IPS DF 6.9 (cell line): ENCODE measurements at regions not wholly inside any gene's neighbourhood (a gene's known extent, or its start where the extent isn't known, plus 50 kb on each side); places are given as distances from the start of the nearest gene placed in this dataset.

ENCODE experiments used
- DNase-seq: peaks from one replicate; pipeline ENCODE4 v3.0.0-alpha.2; 2013; ENCODE audit warnings: low read depth, low spot score
- H3K27ac ChIP-seq: one replicate; pipeline ENCODE4 v1.5.1; 2013; ENCODE audit warnings: low read length, control low read depth
- H3K27me3 ChIP-seq: 2 replicates; pipeline ENCODE4 v1.6.1; 2013; ENCODE audit warnings: mild to moderate bottlenecking, low read length; ENCODE audit not compliant: control insufficient read depth, insufficient read depth
- H3K36me3 ChIP-seq: 2 replicates; pipeline ENCODE4 v1.6.1; 2013; ENCODE audit warnings: low read length; ENCODE audit not compliant: control insufficient read depth, insufficient read depth
- H3K4me1 ChIP-seq: 2 replicates; pipeline ENCODE4 v1.6.1; 2013; ENCODE audit warnings: low read length; ENCODE audit not compliant: control insufficient read depth, insufficient read depth
- H3K4me3 ChIP-seq: 2 replicates; pipeline ENCODE4 v1.5.1; 2013; ENCODE audit warnings: mild to moderate bottlenecking, low read length
- H3K9me3 ChIP-seq: 2 replicates; pipeline ENCODE4 v1.6.1; 2013; ENCODE audit warnings: low read length, inconsistent platforms; ENCODE audit not compliant: control insufficient read depth, insufficient read depth
- WGBS: extraction: QIAGEN DNeasy Blood & Tissue Kit; methylation state at CpG from one replicate; pipeline ENCODE4 v1.1.7; 2013; ENCODE audit warnings: mixed read lengths, missing lambda C conversion rate; ENCODE audit not compliant: insufficient read length, insufficient coverage; 5-methylcytosine and 5-hydroxymethylcytosine counted together

DNA sequence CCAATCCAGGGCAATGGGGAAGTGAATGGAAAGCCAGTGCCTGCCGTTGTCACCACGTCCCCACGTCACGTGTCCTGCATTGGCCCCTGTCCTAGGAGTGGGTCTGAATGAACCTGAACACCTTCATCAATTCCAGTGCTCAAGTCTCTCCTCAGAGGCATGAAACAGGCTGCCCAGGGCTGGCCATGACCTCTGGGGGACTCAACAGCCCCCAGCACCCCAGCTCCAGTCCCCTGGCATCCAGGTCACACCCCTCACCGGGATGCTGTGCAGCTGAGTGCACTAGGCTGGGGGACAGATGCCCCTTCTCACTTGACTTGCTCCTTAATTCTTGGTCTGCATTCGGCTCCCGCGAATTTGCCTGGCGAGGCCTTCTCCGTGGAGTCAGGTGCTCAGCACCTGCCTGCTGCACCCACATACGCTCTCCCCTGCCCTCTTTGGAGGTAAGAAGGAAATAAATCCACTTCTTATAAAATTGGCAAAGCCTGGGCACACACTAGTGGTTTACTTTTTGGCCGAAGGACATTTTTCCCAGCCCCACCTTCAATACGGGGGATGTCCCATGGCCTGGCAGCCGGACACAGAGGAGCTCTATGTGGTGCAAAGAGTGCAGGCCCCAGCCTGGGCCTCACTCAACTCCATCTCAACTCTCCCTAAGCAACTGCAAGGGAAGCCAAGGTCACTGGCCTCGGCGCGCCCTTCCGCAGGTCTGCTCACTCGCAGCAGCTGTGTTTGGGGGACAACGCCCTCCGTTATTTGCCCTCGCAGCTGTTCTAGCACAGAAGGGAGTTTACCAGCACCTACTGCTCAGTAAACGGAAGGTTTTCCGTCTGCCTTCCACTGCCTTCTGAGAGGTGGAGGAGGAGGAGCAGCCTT lies 77.6 kb upstream of the SHH start:
- no peak overlapping the region for H3K27ac ChIP-seq
- H3K4me1 ChIP-seq = no peaks in the 10 kb centered on the region
- no peak for DNase-seq
- no peaks in the 10 kb centered on the region for H3K27me3 ChIP-seq
- no peak overlapping the region for H3K4me3 ChIP-seq
- H3K9me3 ChIP-seq = peaks cover 25% of the 10 kb centered on the region
- no peaks in the 10 kb centered on the region; the same call in 1 of the 2 replicates for H3K36me3 ChIP-seq
- WGBS = no CpG with 5 or more reads among the region's 24 CpGs

- no peak overlapping the region for H3K4me3 ChIP-seq
- H3K9me3 ChIP-seq = peaks cover 27% of the 10 kb centered on the region
- no peaks in the 10 kb centered on the region for H3K4me1 ChIP-seq
- H3K27me3 ChIP-seq = no peaks in the 10 kb centered on the region
- no peaks in the 10 kb centered on the region; the same call in 1 of the 2 replicates for H3K36me3 ChIP-seq
- no CpG with 5 or more reads among the region's 11 CpGs for WGBS
- no peak for DNase-seq
- H3K27ac ChIP-seq = no peak overlapping the region
Measured at GRCh38 chr7:155887174-155887525, 74.9 kb upstream of the SHH start.

DNA sequence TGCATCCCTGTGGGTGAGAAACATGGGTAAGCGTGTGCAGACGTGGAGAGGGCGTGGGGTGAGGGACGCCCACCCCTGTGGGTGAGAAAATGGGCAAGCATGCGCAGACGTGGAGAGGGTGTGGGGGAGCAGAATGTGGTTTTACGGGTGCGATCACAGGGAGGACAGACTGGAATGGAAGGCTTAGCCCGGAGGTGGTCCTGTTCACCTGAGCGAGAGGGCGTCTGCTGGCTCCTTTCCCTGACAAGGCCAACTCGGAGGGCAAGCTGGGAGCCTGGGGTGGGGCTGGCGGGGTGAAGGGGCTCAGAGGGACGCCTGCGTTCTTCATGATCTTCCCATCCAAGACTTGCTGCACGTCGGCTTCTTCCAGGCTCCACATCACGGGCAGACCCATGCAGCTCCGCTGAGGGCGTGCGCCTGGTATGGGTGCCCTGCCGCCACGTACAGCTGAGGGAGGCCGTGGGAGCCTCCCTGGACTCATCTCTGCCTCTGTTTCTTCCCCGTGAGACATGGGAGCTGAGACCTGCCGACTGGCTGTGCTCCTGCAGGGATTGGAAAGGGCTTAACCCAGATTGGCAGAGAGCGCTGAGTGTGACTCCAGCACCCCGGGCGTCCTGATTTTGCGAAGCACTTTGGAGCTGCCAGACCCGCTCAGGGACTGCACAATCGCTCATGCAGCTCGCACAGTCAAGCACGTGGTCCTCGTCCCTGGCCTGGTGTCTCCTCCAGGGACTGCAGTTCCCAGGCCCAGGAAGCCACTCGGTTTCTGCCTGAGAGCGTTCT lies 74.3 kb upstream of the SHH start:
- Histone ChIP-seq H3K27ac (no peak overlapping the region), H3K4me1 (no peaks in the 10 kb centered on the region), H3K9me3 (peaks cover 29% of the 10 kb centered on the region), H3K4me3 (no peak overlapping the region), H3K36me3 (no peaks in the 10 kb centered on the region; the same call in 1 of the 2 replicates), H3K27me3 (no peaks in the 10 kb centered on the region)
- no CpG with 5 or more reads among the region's 37 CpGs for WGBS
- DNase-seq = no peak

DNA sequence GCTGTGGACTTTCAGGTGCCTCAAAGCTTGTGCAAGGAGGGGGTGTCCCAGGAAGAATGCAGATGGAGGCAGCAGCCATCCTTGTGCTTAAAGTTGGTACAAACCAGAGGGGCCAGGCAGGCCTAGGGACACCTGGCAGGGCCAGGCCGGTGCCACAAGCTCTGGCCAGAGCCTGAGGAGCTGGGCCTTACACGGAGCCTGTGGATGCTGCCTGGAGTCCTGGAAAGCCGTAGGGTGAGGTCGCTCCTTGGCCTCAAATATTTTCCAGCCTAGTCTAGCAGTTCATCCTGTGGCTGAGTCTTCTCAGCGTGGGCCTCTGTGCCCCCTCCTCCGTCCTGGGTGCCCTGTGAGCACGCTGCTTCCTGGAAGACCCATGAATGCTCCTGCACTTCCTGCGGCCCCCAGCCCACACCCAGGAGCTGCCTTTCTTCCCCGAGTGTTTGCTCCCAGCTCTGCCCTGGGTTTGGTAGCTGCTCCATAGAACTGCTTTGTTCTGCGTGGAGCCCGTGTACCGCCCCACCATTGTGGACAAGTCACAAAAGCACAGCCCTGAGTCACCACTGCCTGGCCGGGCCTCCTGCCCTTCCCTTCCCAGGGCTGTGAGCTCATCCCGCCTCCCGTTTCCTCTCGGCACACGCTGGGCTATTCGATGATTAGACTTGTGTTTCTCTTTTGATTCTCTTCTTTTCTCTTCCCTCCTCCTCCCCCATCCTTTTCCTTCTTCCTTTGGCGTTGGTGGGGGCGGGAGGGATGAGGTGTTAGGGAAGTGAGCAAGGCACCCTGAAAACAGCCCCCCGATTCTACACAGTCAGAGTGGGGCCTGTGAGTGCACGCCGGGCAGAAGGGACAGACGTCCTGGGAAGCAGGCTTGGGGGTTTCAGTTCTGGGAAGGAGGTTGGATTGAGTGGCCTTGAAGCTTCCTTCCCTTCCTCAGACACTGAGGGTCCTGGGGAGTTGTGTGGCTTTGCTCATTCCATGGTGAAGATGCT lies 73.2 kb upstream of the SHH start:
- Histone ChIP-seq H3K27ac (no peak overlapping the region), H3K4me3 (no peak overlapping the region), H3K27me3 (no peaks in the 10 kb centered on the region), H3K4me1 (no peaks in the 10 kb centered on the region), H3K36me3 (no peaks in the 10 kb centered on the region; the same call in 1 of the 2 replicates), H3K9me3 (peaks cover 30% of the 10 kb centered on the region)
- DNase-seq = no peak
- WGBS = no CpG with 5 or more reads among the region's 24 CpGs

GRCh38 chr7:155884225-155885166 lies 72.2 kb upstream of the SHH start:
- Histone ChIP-seq H3K9me3 (peaks cover 31% of the 10 kb centered on the region), H3K27ac (no peak overlapping the region), H3K27me3 (no peaks in the 10 kb centered on the region), H3K4me1 (no peaks in the 10 kb centered on the region), H3K36me3 (no peaks in the 10 kb centered on the region; the same call in 1 of the 2 replicates), H3K4me3 (no peak overlapping the region)
- WGBS = no CpG with 5 or more reads among the region's 24 CpGs
- no peak for DNase-seq

DNA sequence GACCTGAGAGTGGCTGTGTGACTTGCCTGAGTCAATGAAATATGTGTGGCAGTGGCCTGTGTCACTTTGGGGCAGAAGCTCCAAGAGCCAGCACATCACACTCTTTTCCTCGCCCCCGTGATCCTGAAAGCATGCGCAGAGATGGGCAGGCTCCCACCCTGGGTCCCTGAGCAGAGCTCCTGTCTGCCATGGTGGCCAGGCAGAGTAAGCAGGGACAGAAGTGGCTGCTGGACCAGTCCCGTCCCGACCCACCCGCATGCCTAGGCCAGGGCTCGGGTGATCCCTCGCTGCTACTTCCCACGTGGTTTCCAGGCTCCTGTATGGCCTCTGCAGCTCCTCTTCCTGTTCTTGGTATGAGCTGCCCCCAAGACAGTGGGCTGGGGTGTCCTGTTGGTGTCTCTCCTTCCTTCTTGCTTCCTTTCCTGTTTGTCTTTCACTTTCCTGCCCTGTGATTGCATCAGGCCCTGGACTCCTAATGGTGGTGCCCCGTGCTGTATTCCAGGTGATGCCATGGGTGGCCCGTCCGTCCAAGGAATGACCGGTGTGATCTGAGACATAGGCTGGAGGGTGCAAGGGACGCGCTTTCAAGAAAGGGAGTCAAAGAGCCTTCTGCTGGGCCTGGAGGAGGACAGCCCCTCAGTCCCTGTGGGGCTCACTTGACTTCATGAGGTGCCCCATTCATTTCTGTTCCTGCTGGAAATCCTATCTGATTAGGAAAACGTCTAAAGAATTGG lies 71.4 kb upstream of the SHH start:
- H3K27me3 ChIP-seq = no peaks in the 10 kb centered on the region
- no peaks in the 10 kb centered on the region; the same call in 1 of the 2 replicates for H3K36me3 ChIP-seq
- H3K9me3 ChIP-seq = peaks cover 31% of the 10 kb centered on the region
- no peak for DNase-seq
- no CpG with 5 or more reads among the region's 16 CpGs for WGBS
- H3K4me1 ChIP-seq = no peaks in the 10 kb centered on the region
- H3K27ac ChIP-seq = no peak overlapping the region
- H3K4me3 ChIP-seq = no peak overlapping the region; the same call in 1 of the 2 replicates

DNA sequence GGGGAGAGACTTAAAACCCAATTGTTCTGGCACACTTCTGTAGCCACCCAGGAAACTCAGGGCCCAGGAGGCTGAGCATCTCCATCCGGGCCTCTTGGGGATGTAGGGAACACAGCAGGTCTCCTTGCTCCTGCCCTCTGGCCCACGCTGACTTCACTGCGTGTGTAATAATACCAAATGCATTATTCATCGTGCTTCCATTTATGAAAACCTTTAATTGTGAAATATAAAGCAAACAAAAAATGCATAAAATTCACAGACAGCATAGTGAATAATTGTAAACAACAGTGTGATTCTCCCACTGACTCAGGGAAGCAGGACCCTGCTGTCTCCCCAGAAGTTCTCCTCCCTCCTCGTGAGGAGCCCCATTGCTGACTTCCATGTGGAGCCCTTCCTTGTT lies 70.3 kb upstream of the SHH start:
- Histone ChIP-seq H3K9me3 (peaks cover 31% of the 10 kb centered on the region), H3K4me3 (no peak overlapping the region), H3K4me1 (no peaks in the 10 kb centered on the region), H3K36me3 (no peaks in the 10 kb centered on the region; the same call in 1 of the 2 replicates), H3K27ac (no peak overlapping the region), H3K27me3 (no peaks in the 10 kb centered on the region)
- no peak for DNase-seq
- WGBS = no CpG with 5 or more reads among the region's 5 CpGs

DNA sequence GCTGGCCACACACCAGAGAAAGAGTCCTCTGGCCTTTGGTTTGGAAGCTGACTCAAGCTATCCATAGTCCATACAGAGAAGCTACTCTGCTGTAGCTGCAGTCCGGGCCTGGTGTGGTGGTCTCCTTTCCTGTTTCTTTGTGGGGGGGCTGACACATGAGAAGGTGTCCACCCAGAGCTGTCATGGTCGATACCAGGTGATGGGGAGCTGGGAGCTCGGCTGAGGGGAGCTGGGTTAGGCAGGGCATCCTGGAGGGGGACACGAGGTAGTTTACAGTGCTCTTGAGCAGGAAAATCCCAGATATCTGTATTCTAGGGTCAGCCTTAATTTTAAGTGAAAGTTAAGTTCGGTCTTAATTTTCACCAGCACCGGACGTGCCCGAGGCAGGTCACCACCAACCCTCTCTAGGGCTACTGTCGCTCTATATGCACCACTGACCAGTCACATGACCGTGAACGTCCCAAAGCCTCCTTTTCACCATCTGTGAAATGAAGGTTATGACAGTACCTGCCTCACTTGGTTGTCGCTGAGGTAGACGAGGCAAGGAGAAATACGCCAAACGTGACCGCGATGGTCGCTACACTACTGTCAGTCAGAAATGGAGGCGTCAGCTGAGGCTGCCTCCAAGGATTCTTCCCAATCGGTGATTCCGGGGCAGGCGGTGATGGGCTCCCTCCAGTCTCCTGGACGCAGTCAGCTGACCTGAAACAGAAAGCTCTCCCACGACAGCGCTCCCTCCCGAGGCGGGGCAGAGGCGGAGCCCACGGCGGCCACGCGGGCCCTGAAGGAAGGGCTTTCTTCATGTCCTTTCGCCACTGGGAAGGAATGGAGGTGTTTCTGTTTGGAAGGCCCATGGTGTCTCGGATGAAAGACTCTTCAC lies 69.4 kb upstream of the SHH start:
- H3K27me3 ChIP-seq = no peaks in the 10 kb centered on the region
- H3K4me1 ChIP-seq = no peaks in the 10 kb centered on the region
- no peak overlapping the region for H3K4me3 ChIP-seq
- H3K36me3 ChIP-seq = no peaks in the 10 kb centered on the region; the same call in 1 of the 2 replicates
- no peak for DNase-seq
- no peak overlapping the region for H3K27ac ChIP-seq
- peaks cover 27% of the 10 kb centered on the region for H3K9me3 ChIP-seq
- no CpG with 5 or more reads among the region's 34 CpGs for WGBS
